HepG2 (cell line): ENCODE measurements at regions not wholly inside any gene's neighbourhood (a gene's known extent, or its start where the extent isn't known, plus 50 kb on each side); places are given as distances from the start of the nearest gene placed in this dataset.

Experiments
- CTCF ChIP-seq: sonication (generic); formaldehyde crosslinking; IDR thresholded peaks from 2 replicates; pipeline ENCODE4 v1.5.0; 2020; ENCODE audit warnings: mild to moderate bottlenecking, missing genetic modification reagents, moderate library complexity
- EP300 ChIP-seq, 3 experiments: sonication (generic) in 1 of 3; formaldehyde crosslinking in 1 of 3; IDR thresholded peaks; 2 replicates each; pipeline versions ENCODE4 v1.5.1 to v1.6.1; 2011 to 2020; ENCODE audit warnings: low read depth in 2 of 3, low read length in 2 of 3, borderline replicate concordance in 1 of 3, improper control_type of control experiment in 1 of 3, mild to moderate bottlenecking in 1 of 3, missing genetic modification reagents in 1 of 3, moderate library complexity in 1 of 3
- JARID2 ChIP-seq: sonication (generic); formaldehyde crosslinking; IDR thresholded peaks from 2 replicates; pipeline ENCODE4 v1.8.1; 2023; ENCODE audit warnings: missing genetic modification reagents, inconsistent platforms; ENCODE audit not compliant: insufficient replicate concordance
- LRRFIP1 ChIP-seq: sonication (generic); formaldehyde crosslinking; conservative IDR thresholded peaks from 2 replicates; pipeline ENCODE4 v1.4.0; 2020; ENCODE audit warnings: missing genetic modification reagents
- MAFK ChIP-seq, 2 experiments: IDR thresholded peaks in 1 of 2; conservative IDR thresholded peaks in 1 of 2; 2 replicates each; pipeline ENCODE4 v1.6.1; 2011; ENCODE audit warnings: improper control_type of control experiment in 2 of 2, low read length in 2 of 2
- MTF2 ChIP-seq: sonication (generic); formaldehyde crosslinking; IDR thresholded peaks from 2 replicates; pipeline ENCODE4 v1.5.0; 2020; ENCODE audit warnings: missing genetic modification reagents, borderline replicate concordance
- NFKB2 ChIP-seq: sonication (generic); formaldehyde crosslinking; IDR thresholded peaks from 2 replicates; pipeline ENCODE4 v1.4.0; 2020; ENCODE audit warnings: missing genetic modification reagents, borderline replicate concordance
- PCBP2 ChIP-seq: fragments of 200-400 bp; formaldehyde crosslinking; optimal IDR thresholded peaks from 2 replicates; pipeline ENCODE3; 2018; ENCODE audit warnings: low read length, low read depth; ENCODE audit not compliant: poor library complexity, severe bottlenecking
- TBX3 ChIP-seq: fragments of 450-650 bp; IDR thresholded peaks from 2 replicates; pipeline ENCODE4 v1.6.1; 2017; ENCODE audit warnings: antibody characterized with exemption, mild to moderate bottlenecking, inconsistent platforms, borderline replicate concordance
- TOE1 ChIP-seq: sonication (generic); formaldehyde crosslinking; IDR thresholded peaks from 2 replicates; pipeline ENCODE4 v1.4.0; 2020; ENCODE audit warnings: mild to moderate bottlenecking, missing genetic modification reagents
- ZBTB39 ChIP-seq: sonication (generic); formaldehyde crosslinking; IDR thresholded peaks from 2 replicates; pipeline ENCODE4 v1.5.0; 2020; ENCODE audit warnings: missing genetic modification reagents
- ZBTB43 ChIP-seq: sonication (generic); formaldehyde crosslinking; conservative IDR thresholded peaks from 2 replicates; pipeline ENCODE4 v1.4.0; 2020; ENCODE audit warnings: missing genetic modification reagents
- ZNF24 ChIP-seq: fragments of 450-650 bp; IDR thresholded peaks from 2 replicates; pipeline ENCODE4 v1.6.1; 2017; ENCODE audit warnings: antibody characterized with exemption, mild to moderate bottlenecking
- ZNF3 ChIP-seq: IDR thresholded peaks from 2 replicates; pipeline ENCODE4 v1.7.0; 2017; ENCODE audit warnings: inconsistent platforms

- TF ChIP-seq JARID2 (CRISPR knock-in tag) (no peak), LRRFIP1 (no peak), ZNF24 (no peak), MTF2 (CRISPR knock-in tag) (no peak), PCBP2 (no peak), TOE1 (no peak), MAFK (conservative IDR thresholded peaks at IDR 0.05 in 1 of 2, IDR thresholded peaks at IDR 0.05 in 1 of 2; ENCODE audit: low read length in 2 of 2) (no peak), NFKB2 (CRISPR knock-in tag) (no peak), TBX3 (no peak), ZNF3 (CRISPR knock-in tag) (no peak), CTCF (CRISPR knock-in tag) (no peak), ZBTB43 (CRISPR knock-in tag) (no peak), EP300 (IDR thresholded peaks at IDR 0.05; ENCODE audit: low read depth in 2 of 2, low read length in 2 of 2) (no peak), EP300 (CRISPR knock-in tag; IDR thresholded peaks at IDR 0.05; ENCODE audit: borderline replicate concordance) (no peak), ZBTB39 (CRISPR knock-in tag) (no peak)
Measured at GRCh38 chr3:23686519-23686918, 119.2 kb upstream of the UBE2E1 start.
